HCT116 (cell line): ENCODE measurements at regions not wholly inside any gene's neighbourhood (a gene's known extent, or its start where the extent isn't known, plus 50 kb on each side); places are given as distances from the start of the nearest gene placed in this dataset.

Experiments
- ATAC-seq: fragments of 200-7000 bp; cut with Tn5 transposase; 2 replicates; pipeline ENCODE4 v1.9.1; 2020; ENCODE audit warnings: mild to moderate bottlenecking, moderate library complexity
- BruUV-seq: library from RNA; stranded (reverse); fragments of 400-500 nt; replicated peaks from 2 replicates; lab custom pipeline; 2021; lab: Mats Ljungman, UMichigan
- CTCF ChIA-PET: fragments of 300-600 bp; sonication (Branson Sonifier 250); formaldehyde crosslinking; loops from one replicate; lab custom pipeline; 2021; ENCODE audit warnings: antibody characterized with exemption; lab: Charles Lee
- POLR2A ChIA-PET: fragments of 300-600, 350-600 bp; sonication (Branson Sonifier 250); formaldehyde crosslinking; loops from one replicate; lab custom pipeline; 2021; ENCODE audit warnings: antibody characterized with exemption; lab: Charles Lee
- RAD21 ChIA-PET, 2 experiments: fragments of 300-600 bp; sonication (Branson Sonifier 250); formaldehyde crosslinking; loops; one replicate each; lab custom pipeline; 2023; ENCODE audit warnings: low total read pairs in 2 of 2; ENCODE audit not compliant: uncharacterized antibody in 2 of 2, unreplicated experiment in 2 of 2, low non-redundant PET in 1 of 2; lab: Charles Lee
- DNase-seq: peaks from one replicate; pipeline ENCODE4 v3.0.0-alpha.2; 2010; ENCODE audit warnings: low read depth, low spot score
- H2AFZ ChIP-seq: fragments of 200-600 bp; shearing (Covaris generic), sonication (generic); 2 replicates; pipeline ENCODE4 v1.6.1; 2017; ENCODE audit warnings: low read depth, mixed run types, mixed read lengths, antibody characterized with exemption, low read length; ENCODE audit not compliant: poor library complexity, severe bottlenecking
- H3K27ac ChIP-seq: 2 replicates; pipeline ENCODE4 v1.5.1; 2012; ENCODE audit warnings: low read depth, low read length
- H3K27me3 ChIP-seq: fragments of 200-600 bp; sonication (generic); 2 replicates; pipeline ENCODE4 v1.6.1; 2016; ENCODE audit warnings: mixed run types, low read length, mixed read lengths; ENCODE audit not compliant: insufficient read depth
- H3K36me3 ChIP-seq, 2 experiments: fragments of 200-500 bp in 1 of 2; fragments of 200-600 bp in 1 of 2; sonication (Bioruptor generic) in 1 of 2; sonication (generic) in 1 of 2; 2 replicates each; pipeline versions ENCODE4 v1.5.1 to v1.6.1; 2014 to 2016; ENCODE audit warnings: low read length in 2 of 2, inconsistent platforms in 1 of 2, mixed read lengths in 1 of 2, mixed run types in 1 of 2; ENCODE audit not compliant: insufficient read depth in 2 of 2, control insufficient read depth in 1 of 2
- H3K4me1 ChIP-seq, 2 experiments: fragments of 200-600 bp in 1 of 2; sonication (generic) in 1 of 2; 2 replicates each; pipeline versions ENCODE4 v1.5.1 to v1.6.1; 2012 to 2017; ENCODE audit warnings: low read length in 2 of 2, inconsistent platforms in 1 of 2, mild to moderate bottlenecking in 1 of 2, mixed read lengths in 1 of 2, mixed run types in 1 of 2, moderate library complexity in 1 of 2; ENCODE audit not compliant: insufficient read depth in 2 of 2, control insufficient read depth in 1 of 2
- H3K4me2 ChIP-seq: fragments of 200-600 bp; sonication (generic); 2 replicates; pipeline ENCODE4 v1.6.1; 2017; ENCODE audit warnings: mixed run types, low read length, mixed read lengths
- H3K4me3 ChIP-seq, 2 experiments: fragments of 200-600 bp in 1 of 2; sonication (generic) in 1 of 2; replicated peaks in 1 of 2; 2 replicates each; pipeline ENCODE4 v1.5.1; 2011 to 2016; ENCODE audit warnings: low read length in 2 of 2, control low read depth in 1 of 2, low read depth in 1 of 2, mild to moderate bottlenecking in 1 of 2, mixed read lengths in 1 of 2, mixed run types in 1 of 2
- H3K79me2 ChIP-seq: fragments of 200-600 bp; sonication (generic); 2 replicates; pipeline ENCODE4 v1.6.1; 2017; ENCODE audit warnings: mild to moderate bottlenecking, mixed run types, low read length, moderate library complexity, mixed read lengths; ENCODE audit not compliant: insufficient read depth
- H3K9ac ChIP-seq: fragments of 200-600 bp; sonication (generic); 2 replicates; pipeline ENCODE4 v1.6.1; 2016; ENCODE audit warnings: low read length, mixed read lengths
- H3K9me2 ChIP-seq: fragments of 200-600 bp; sonication (generic), shearing (Covaris generic); 2 replicates; pipeline ENCODE4 v1.6.1; 2017; ENCODE audit warnings: mixed run types, mild to moderate bottlenecking, moderate library complexity; ENCODE audit not compliant: insufficient read depth
- H3K9me3 ChIP-seq, 2 experiments: fragments of 200-500 bp in 1 of 2; fragments of 200-600 bp in 1 of 2; sonication (Bioruptor generic) in 1 of 2; sonication (generic) in 1 of 2; 2 replicates each; pipeline ENCODE4 v1.6.1; 2014 to 2017; ENCODE audit warnings: low read length in 2 of 2, mixed read lengths in 2 of 2, inconsistent platforms in 1 of 2, low read depth in 1 of 2, mild to moderate bottlenecking in 1 of 2, mixed run types in 1 of 2, moderate library complexity in 1 of 2; ENCODE audit not compliant: control insufficient read depth in 1 of 2, insufficient read depth in 1 of 2
- H4K20me1 ChIP-seq: fragments of 200-600 bp; sonication (generic), shearing (Covaris generic); 2 replicates; pipeline ENCODE4 v1.6.1; 2017; ENCODE audit warnings: mixed run types, mild to moderate bottlenecking, moderate library complexity; ENCODE audit not compliant: insufficient read depth
- CEBPB ChIP-seq: IDR thresholded peaks from 2 replicates; pipeline ENCODE4 v1.6.1; 2012; ENCODE audit warnings: low read depth
- EGR1 ChIP-seq: IDR thresholded peaks from 2 replicates; pipeline ENCODE4 v1.6.1; 2012; ENCODE audit warnings: low read depth
- EZH2 ChIP-seq: fragments of 200-600 bp; sonication (generic); IDR thresholded peaks from 2 replicates; pipeline ENCODE4 v1.6.1; 2017; ENCODE audit warnings: antibody characterized with exemption, mixed run types
- EZH2phosphoT487 ChIP-seq: fragments of 200-600 bp; IDR thresholded peaks from 2 replicates; pipeline ENCODE4 v1.6.1; 2018; ENCODE audit warnings: antibody characterized with exemption, borderline replicate concordance
- JUND ChIP-seq: IDR thresholded peaks from 2 replicates; pipeline ENCODE4 v1.6.1; 2012
- POLR2A ChIP-seq: IDR thresholded peaks from 2 replicates; pipeline ENCODE4 v1.7.0; 2011; ENCODE audit warnings: borderline replicate concordance; ENCODE audit not compliant: insufficient read depth, insufficient read length; ENCODE audit errors: extremely low read depth
- RAD21 ChIP-seq: IDR thresholded peaks from 2 replicates; pipeline ENCODE4 v1.6.1; 2012; ENCODE audit warnings: low read depth, mild to moderate bottlenecking
- SP1 ChIP-seq: IDR thresholded peaks from 2 replicates; pipeline ENCODE4 v1.6.1; 2012; ENCODE audit warnings: low read depth
- SRF ChIP-seq: IDR thresholded peaks from 2 replicates; pipeline ENCODE4 v1.6.1; 2012; ENCODE audit warnings: low read depth
- YY1 ChIP-seq: IDR thresholded peaks from 2 replicates; pipeline ENCODE4 v1.6.1; 2011; ENCODE audit warnings: low read length, low read depth, moderate library complexity, mild to moderate bottlenecking; ENCODE audit not compliant: insufficient replicate concordance; ENCODE audit errors: extremely low read depth
- ZFX ChIP-seq: fragments of 450-650 bp; IDR thresholded peaks from 2 replicates; pipeline ENCODE4 v1.6.1; 2017
- ZNF274 ChIP-seq: fragments of 200-500 bp; sonication (Bioruptor generic); IDR thresholded peaks from 2 replicates; pipeline ENCODE4 v1.6.1; 2014; ENCODE audit warnings: mild to moderate bottlenecking, low read depth, low read length, inconsistent platforms
- intact Hi-C: fragments of 100-400 bp; cut with micrococcal nuclease; formaldehyde crosslinking; loops from 2 replicates; pipeline ENCODE4 v1.10.0; 2022
- TF ChIP-seq, protein P1 (sequence below): IDR thresholded peaks from 2 replicates; pipeline ENCODE4 v1.6.1; 2012
- TF ChIP-seq, protein P2 (sequence below): IDR thresholded peaks from 2 replicates; pipeline ENCODE4 v1.6.1; 2011; ENCODE audit warnings: mild to moderate bottlenecking, low read length, moderate library complexity; ENCODE audit not compliant: insufficient replicate concordance; ENCODE audit errors: extremely low read depth
- TF ChIP-seq, protein P3 (sequence below), 3 experiments: fragments of 200-600 bp in 1 of 3; sonication (generic) in 1 of 3; IDR thresholded peaks in 2 of 3; conservative IDR thresholded peaks in 1 of 3; 2 replicates each; pipeline ENCODE4 v1.5.1; 2012 to 2017; ENCODE audit warnings: low read depth in 2 of 3, low read length in 2 of 3, antibody characterized with exemption in 1 of 3, borderline replicate concordance in 1 of 3, control low read depth in 1 of 3, mild to moderate bottlenecking in 1 of 3, mixed read lengths in 1 of 3, mixed run types in 1 of 3, moderate library complexity in 1 of 3; ENCODE audit not compliant: insufficient read depth in 1 of 3

DNA sequence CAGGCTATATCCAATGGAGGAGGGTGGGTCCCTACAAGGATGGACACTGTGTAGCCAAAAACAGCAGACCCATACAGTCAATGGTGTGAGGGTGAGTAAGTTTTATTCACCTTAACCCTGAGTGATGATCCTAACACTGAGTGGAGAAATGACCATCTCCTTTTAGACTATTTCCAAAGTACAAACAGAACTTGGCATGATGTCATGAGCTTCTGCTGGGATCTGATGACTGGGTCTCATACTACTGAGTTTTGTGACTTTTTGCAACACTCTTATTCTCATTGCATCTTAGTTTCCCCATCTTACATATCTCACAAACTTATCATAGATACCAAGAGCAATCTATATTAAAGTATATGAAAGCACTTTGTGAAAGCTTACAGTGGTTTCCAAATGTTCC, 330.3 kb upstream of the CFAP20DC start:
- POLR2A ChIA-PET = no interaction called here
- BruUV-seq = no TSS peak
- RAD21 ChIA-PET = no interaction called here
- DNase-seq = no peak
- Histone ChIP-seq H3K36me3 (no peaks in the 10 kb centered on the region), H2AFZ (no peak overlapping the region), H3K4me2 (no peak overlapping the region), H4K20me1 (no peaks in the 10 kb centered on the region), H3K27me3 (peaks cover 48% of the 10 kb centered on the region), H3K27ac (no peak overlapping the region)
- intact Hi-C loops = no loop called here
- no peak for TF ChIP-seq POLR2A
- TF ChIP-seq, protein P1, sequence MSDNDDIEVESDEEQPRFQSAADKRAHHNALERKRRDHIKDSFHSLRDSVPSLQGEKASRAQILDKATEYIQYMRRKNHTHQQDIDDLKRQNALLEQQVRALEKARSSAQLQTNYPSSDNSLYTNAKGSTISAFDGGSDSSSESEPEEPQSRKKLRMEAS = no peak
- TF ChIP-seq RAD21 = no peak
- no peak for TF ChIP-seq EGR1
- TF ChIP-seq JUND = no peak
- no peak for TF ChIP-seq EZH2phosphoT487
- TF ChIP-seq EZH2 = no peak
- TF ChIP-seq, protein P2, sequence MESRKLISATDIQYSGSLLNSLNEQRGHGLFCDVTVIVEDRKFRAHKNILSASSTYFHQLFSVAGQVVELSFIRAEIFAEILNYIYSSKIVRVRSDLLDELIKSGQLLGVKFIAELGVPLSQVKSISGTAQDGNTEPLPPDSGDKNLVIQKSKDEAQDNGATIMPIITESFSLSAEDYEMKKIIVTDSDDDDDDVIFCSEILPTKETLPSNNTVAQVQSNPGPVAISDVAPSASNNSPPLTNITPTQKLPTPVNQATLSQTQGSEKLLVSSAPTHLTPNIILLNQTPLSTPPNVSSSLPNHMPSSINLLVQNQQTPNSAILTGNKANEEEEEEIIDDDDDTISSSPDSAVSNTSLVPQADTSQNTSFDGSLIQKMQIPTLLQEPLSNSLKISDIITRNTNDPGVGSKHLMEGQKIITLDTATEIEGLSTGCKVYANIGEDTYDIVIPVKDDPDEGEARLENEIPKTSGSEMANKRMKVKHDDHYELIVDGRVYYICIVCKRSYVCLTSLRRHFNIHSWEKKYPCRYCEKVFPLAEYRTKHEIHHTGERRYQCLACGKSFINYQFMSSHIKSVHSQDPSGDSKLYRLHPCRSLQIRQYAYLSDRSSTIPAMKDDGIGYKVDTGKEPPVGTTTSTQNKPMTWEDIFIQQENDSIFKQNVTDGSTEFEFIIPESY = no peak
- TF ChIP-seq YY1 = no peak
- TF ChIP-seq, protein P3, sequence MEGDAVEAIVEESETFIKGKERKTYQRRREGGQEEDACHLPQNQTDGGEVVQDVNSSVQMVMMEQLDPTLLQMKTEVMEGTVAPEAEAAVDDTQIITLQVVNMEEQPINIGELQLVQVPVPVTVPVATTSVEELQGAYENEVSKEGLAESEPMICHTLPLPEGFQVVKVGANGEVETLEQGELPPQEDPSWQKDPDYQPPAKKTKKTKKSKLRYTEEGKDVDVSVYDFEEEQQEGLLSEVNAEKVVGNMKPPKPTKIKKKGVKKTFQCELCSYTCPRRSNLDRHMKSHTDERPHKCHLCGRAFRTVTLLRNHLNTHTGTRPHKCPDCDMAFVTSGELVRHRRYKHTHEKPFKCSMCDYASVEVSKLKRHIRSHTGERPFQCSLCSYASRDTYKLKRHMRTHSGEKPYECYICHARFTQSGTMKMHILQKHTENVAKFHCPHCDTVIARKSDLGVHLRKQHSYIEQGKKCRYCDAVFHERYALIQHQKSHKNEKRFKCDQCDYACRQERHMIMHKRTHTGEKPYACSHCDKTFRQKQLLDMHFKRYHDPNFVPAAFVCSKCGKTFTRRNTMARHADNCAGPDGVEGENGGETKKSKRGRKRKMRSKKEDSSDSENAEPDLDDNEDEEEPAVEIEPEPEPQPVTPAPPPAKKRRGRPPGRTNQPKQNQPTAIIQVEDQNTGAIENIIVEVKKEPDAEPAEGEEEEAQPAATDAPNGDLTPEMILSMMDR (IDR thresholded peaks at IDR 0.05 in 2 of 3, conservative IDR thresholded peaks at IDR 0.05 in 1 of 3; ENCODE audit: borderline replicate concordance in 1 of 3, insufficient read depth in 1 of 3, low read depth in 2 of 3, low read length in 2 of 3) = no peak
- no peak for TF ChIP-seq SRF
- TF ChIP-seq SP1 = no peak
- TF ChIP-seq CEBPB = no peak
- TF ChIP-seq ZFX = no peak
- TF ChIP-seq ZNF274 = no peak
- TF ChIP-seq, all 23 proteins: peak for 0
- no peaks in the 10 kb centered on the region for H3K79me2 ChIP-seq
- H3K4me1 ChIP-seq = no peaks in the 10 kb centered on the region
- no peaks in the 10 kb centered on the region for H3K9me2 ChIP-seq
- ATAC-seq = no peak
- CTCF ChIA-PET = no interaction called here
- no peak overlapping the region for H3K9ac ChIP-seq
- H3K9me3 ChIP-seq = no peaks in the 10 kb centered on the region
- no peak overlapping the region for H3K4me3 ChIP-seq
